ENCODE measurements at regions not wholly inside any gene's neighbourhood (a gene's known extent, or its start where the extent isn't known, plus 50 kb on each side); places are given as distances from the start of the nearest gene placed in this dataset.

DNA sequence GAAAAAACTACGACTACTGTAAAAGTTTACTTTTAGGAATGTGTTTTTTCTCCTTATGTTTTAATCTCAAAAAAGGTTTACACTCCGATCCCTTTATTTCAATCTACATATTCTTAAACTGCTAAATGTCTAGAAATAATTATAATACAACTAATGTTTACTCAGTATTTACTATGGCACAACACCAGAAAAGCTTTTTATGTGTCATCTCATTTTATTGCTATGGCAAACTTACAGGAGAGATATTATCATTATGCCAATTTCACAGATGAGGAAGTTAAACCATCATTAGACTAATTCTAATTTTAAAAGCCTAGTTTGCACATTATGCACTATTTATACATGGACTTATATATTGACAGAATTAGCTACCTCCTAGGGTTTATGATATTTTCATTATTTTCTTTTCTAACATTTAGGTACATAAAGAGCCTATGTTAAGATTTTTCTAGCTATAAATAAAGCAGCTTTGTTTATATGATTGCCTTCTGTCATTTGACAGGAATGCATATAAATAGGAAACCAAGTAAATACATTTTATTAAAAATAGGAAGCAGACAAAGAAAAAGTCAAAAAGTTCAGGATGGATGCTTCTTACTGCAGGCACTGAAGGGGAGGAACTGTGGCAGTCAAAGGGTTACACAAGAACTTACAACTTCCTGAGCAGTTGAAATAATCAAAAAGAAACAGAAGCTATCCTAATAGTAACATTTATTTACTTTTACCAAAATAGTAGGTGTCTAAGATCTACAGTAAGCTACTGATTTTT lies 442.4 kb downstream of the LTN1 start:
- Histone ChIP-seq H2AFZ (ENCODE audit: low read depth, low read length) (no peak overlapping the region), H3K27me3 (ENCODE audit: control insufficient read depth in 1 of 2, insufficient read depth in 1 of 2, low read length in 2 of 2) (no peaks in the 10 kb centered on the region), H2AK5ac (ENCODE audit: low read length, severe bottlenecking) (no peak overlapping the region), H4K91ac (ENCODE audit: low read length) (no peak overlapping the region), H3K9ac (ENCODE audit: low read length) (no peak overlapping the region), H3K23ac (ENCODE audit: low read length in 2 of 2) (no peak overlapping the region), H2BK12ac (ENCODE audit: low read length in 2 of 2) (no peak overlapping the region), H3K9me3 (ENCODE audit: control insufficient read depth, low read length) (no peaks in the 10 kb centered on the region), H2BK5ac (ENCODE audit: low read depth, low read length, poor library complexity, severe bottlenecking) (no peak overlapping the region), H3K79me1 (replicated peaks; ENCODE audit: low read length, poor library complexity, severe bottlenecking) (no peaks in the 10 kb centered on the region), H3K4me1 (ENCODE audit: control insufficient read depth, insufficient read depth, low read depth, low read length) (peaks cover 7% of the 10 kb centered on the region), H2BK120ac (ENCODE audit: low read depth, low read length) (no peak overlapping the region), H2BK15ac (ENCODE audit: low read depth, poor library complexity, severe bottlenecking) (no peak overlapping the region), H3K4ac (ENCODE audit: low read depth in 1 of 2, low read length in 2 of 2) (no peak overlapping the region), H3K36me3 (ENCODE audit: control insufficient read depth in 1 of 2, insufficient read depth in 2 of 2, low read depth in 1 of 2, low read length in 2 of 2) (no peaks in the 10 kb centered on the region), H3K18ac (ENCODE audit: low read depth in 1 of 2, low read length in 2 of 2) (no peak overlapping the region), H3K4me3 (ENCODE audit: insufficient read depth in 1 of 2, low read depth in 1 of 2, low read length in 2 of 2) (no peak overlapping the region), H4K8ac (ENCODE audit: low read length) (no peak overlapping the region), H3K27ac (ENCODE audit: low read length, poor library complexity, severe bottlenecking) (no peak overlapping the region), H3K4me2 (ENCODE audit: low read length, poor library complexity, severe bottlenecking) (no peak overlapping the region), H3K14ac (ENCODE audit: low read length in 2 of 2) (no peak overlapping the region)
- no CpG with 5 or more reads among the region's 2 CpGs for WGBS
- DNase-seq: no peak

DNA sequence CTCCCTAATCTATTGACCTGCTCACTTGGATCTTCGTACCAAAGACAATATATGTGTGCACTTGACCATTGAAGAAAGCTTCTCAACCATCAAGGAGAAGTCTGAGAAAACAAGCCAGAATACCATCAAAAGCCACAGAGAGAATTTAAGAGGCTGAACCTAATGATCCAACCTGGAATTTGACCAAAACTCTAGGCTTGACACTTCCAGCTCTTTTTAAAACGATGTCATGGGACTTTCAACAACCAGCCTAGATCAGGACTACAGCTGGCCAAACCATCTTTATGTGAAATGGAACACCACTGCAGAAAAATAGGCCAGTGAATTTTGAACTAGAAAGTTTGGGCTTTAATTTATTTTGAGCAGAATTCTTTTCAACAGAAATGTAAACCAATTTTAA lies 444.4 kb downstream of the LTN1 start:
- no peak for DNase-seq

DNA sequence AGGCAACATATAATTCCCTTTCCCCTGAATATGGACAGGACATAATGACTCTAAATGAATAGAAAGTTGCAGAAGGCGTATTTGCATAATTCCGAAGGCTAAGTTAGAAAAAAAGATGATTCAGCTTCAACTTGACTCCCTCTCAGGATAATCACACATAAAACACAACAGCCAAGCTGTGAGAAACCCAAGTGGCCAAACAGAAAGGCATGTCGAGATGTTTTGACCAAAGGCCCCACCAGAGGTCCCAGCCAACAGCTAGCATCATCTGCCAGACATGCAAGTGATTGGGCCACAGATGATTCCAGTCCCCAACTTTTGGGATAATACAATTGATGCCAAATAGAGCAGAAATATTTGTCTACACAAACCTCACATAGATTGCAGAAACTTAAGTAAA lies 444.9 kb downstream of the LTN1 start:
- no peak overlapping the region for H3K4me2 ChIP-seq (ENCODE audit: low read length, poor library complexity, severe bottlenecking)
- no peak overlapping the region for H3K27ac ChIP-seq (ENCODE audit: low read length, poor library complexity, severe bottlenecking)
- H3K4me3 ChIP-seq (ENCODE audit: insufficient read depth in 1 of 2, low read depth in 1 of 2, low read length in 2 of 2): no peak overlapping the region

More for the DNA sequence above, 444.4 kb downstream of the LTN1 start:
- H4K91ac ChIP-seq (ENCODE audit: low read length): no peak overlapping the region
- no peak overlapping the region for H2BK5ac ChIP-seq (ENCODE audit: low read depth, low read length, poor library complexity, severe bottlenecking)
- H3K27me3 ChIP-seq (ENCODE audit: control insufficient read depth in 1 of 2, insufficient read depth in 1 of 2, low read length in 2 of 2): no peaks in the 10 kb centered on the region
- H3K9ac ChIP-seq (ENCODE audit: low read length): no peak overlapping the region
- no peak overlapping the region for H4K8ac ChIP-seq (ENCODE audit: low read length)
- no peaks in the 10 kb centered on the region for H3K36me3 ChIP-seq (ENCODE audit: control insufficient read depth in 1 of 2, insufficient read depth in 2 of 2, low read depth in 1 of 2, low read length in 2 of 2)
- no peak overlapping the region for H3K4ac ChIP-seq (ENCODE audit: low read depth in 1 of 2, low read length in 2 of 2)
- no peak overlapping the region for H3K23ac ChIP-seq (ENCODE audit: low read length in 2 of 2)
- WGBS: 89% methylated on average over 2 of the region's 2 CpGs
- no peak overlapping the region for H2BK120ac ChIP-seq (ENCODE audit: low read depth, low read length)
- H2BK15ac ChIP-seq (ENCODE audit: low read depth, poor library complexity, severe bottlenecking): no peak overlapping the region
- H3K4me1 ChIP-seq (ENCODE audit: control insufficient read depth, insufficient read depth, low read depth, low read length): no peaks in the 10 kb centered on the region
- H3K14ac ChIP-seq (ENCODE audit: low read length in 2 of 2): no peak overlapping the region
- no peak overlapping the region for H2BK12ac ChIP-seq (ENCODE audit: low read length in 2 of 2)
- H3K9me3 ChIP-seq (ENCODE audit: control insufficient read depth, low read length): no peaks in the 10 kb centered on the region
- H3K4me3 ChIP-seq (ENCODE audit: insufficient read depth in 1 of 2, low read depth in 1 of 2, low read length in 2 of 2): no peak overlapping the region
- H2AK5ac ChIP-seq (ENCODE audit: low read length, severe bottlenecking): no peak overlapping the region
- H2AFZ ChIP-seq (ENCODE audit: low read depth, low read length): no peak overlapping the region
- no peak overlapping the region for H3K27ac ChIP-seq (ENCODE audit: low read length, poor library complexity, severe bottlenecking)
- no peak overlapping the region for H3K4me2 ChIP-seq (ENCODE audit: low read length, poor library complexity, severe bottlenecking)
- H3K79me1 ChIP-seq (replicated peaks; ENCODE audit: low read length, poor library complexity, severe bottlenecking): no peaks in the 10 kb centered on the region
- H3K18ac ChIP-seq (ENCODE audit: low read depth in 1 of 2, low read length in 2 of 2): no peak overlapping the region

DNA sequence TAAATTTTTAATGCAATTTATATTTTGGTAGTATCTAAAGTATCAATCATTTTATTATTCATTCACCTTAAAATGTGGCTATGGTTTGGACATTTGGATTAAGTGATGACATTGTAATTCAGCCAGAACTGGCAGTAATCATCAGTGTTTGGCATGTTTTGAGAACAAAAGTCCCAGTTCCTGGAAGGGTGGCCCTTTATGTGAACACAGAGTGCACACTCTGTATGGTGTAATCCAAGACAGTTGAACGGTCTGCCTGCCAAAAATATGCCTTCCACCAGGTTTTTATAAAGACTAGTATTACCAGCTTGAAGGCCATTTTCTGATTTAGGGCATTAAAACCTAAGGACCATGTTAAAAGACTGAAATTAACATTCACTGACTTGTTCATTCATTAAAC lies 448.7 kb downstream of the LTN1 start:
- H3K4ac ChIP-seq (ENCODE audit: low read depth in 1 of 2, low read length in 2 of 2): no peak overlapping the region
- no peak overlapping the region for H4K8ac ChIP-seq (ENCODE audit: low read length)
- H3K79me1 ChIP-seq (replicated peaks; ENCODE audit: low read length, poor library complexity, severe bottlenecking): no peaks in the 10 kb centered on the region
- H3K4me2 ChIP-seq (ENCODE audit: low read length, poor library complexity, severe bottlenecking): no peak overlapping the region
- no peak overlapping the region for H3K9ac ChIP-seq (ENCODE audit: low read length)
- no peaks in the 10 kb centered on the region for H3K4me1 ChIP-seq (ENCODE audit: control insufficient read depth, insufficient read depth, low read depth, low read length)
- H2BK5ac ChIP-seq (ENCODE audit: low read depth, low read length, poor library complexity, severe bottlenecking): no peak overlapping the region
- H2BK15ac ChIP-seq (ENCODE audit: low read depth, poor library complexity, severe bottlenecking): no peak overlapping the region
- H4K91ac ChIP-seq (ENCODE audit: low read length): no peak overlapping the region
- no peaks in the 10 kb centered on the region for H3K27me3 ChIP-seq (ENCODE audit: control insufficient read depth in 1 of 2, insufficient read depth in 1 of 2, low read length in 2 of 2)
- H3K9me3 ChIP-seq (ENCODE audit: control insufficient read depth, low read length): no peaks in the 10 kb centered on the region
- no peak overlapping the region for H2BK120ac ChIP-seq (ENCODE audit: low read depth, low read length)
- no peak overlapping the region for H3K27ac ChIP-seq (ENCODE audit: low read length, poor library complexity, severe bottlenecking)
- no peak overlapping the region for H2AK5ac ChIP-seq (ENCODE audit: low read length, severe bottlenecking)
- H3K14ac ChIP-seq (ENCODE audit: low read length in 2 of 2): no peak overlapping the region
- no peak for DNase-seq
- H2AFZ ChIP-seq (ENCODE audit: low read depth, low read length): no peak overlapping the region
- no peak overlapping the region for H2BK12ac ChIP-seq (ENCODE audit: low read length in 2 of 2)
- no peak overlapping the region for H3K4me3 ChIP-seq (ENCODE audit: insufficient read depth in 1 of 2, low read depth in 1 of 2, low read length in 2 of 2)
- H3K36me3 ChIP-seq (ENCODE audit: control insufficient read depth in 1 of 2, insufficient read depth in 2 of 2, low read depth in 1 of 2, low read length in 2 of 2): no peaks in the 10 kb centered on the region
- H3K23ac ChIP-seq (ENCODE audit: low read length in 2 of 2): no peak overlapping the region
- H3K18ac ChIP-seq (ENCODE audit: low read depth in 1 of 2, low read length in 2 of 2): no peak overlapping the region
- 25% methylated on average over 1 of the region's 1 CpG for WGBS

More for the DNA sequence above, 444.9 kb downstream of the LTN1 start:
- Histone ChIP-seq H3K23ac (ENCODE audit: low read length in 2 of 2) (no peak overlapping the region), H3K14ac (ENCODE audit: low read length in 2 of 2) (no peak overlapping the region), H2BK5ac (ENCODE audit: low read depth, low read length, poor library complexity, severe bottlenecking) (no peak overlapping the region), H3K9me3 (ENCODE audit: control insufficient read depth, low read length) (no peaks in the 10 kb centered on the region), H2BK12ac (ENCODE audit: low read length in 2 of 2) (no peak overlapping the region), H2AFZ (ENCODE audit: low read depth, low read length) (no peak overlapping the region), H3K9ac (ENCODE audit: low read length) (no peak overlapping the region), H4K8ac (ENCODE audit: low read length) (no peak overlapping the region), H3K4me1 (ENCODE audit: control insufficient read depth, insufficient read depth, low read depth, low read length) (no peaks in the 10 kb centered on the region), H2BK15ac (ENCODE audit: low read depth, poor library complexity, severe bottlenecking) (no peak overlapping the region), H3K27me3 (ENCODE audit: control insufficient read depth in 1 of 2, insufficient read depth in 1 of 2, low read length in 2 of 2) (no peaks in the 10 kb centered on the region), H3K36me3 (ENCODE audit: control insufficient read depth in 1 of 2, insufficient read depth in 2 of 2, low read depth in 1 of 2, low read length in 2 of 2) (no peaks in the 10 kb centered on the region), H3K4ac (ENCODE audit: low read depth in 1 of 2, low read length in 2 of 2) (no peak overlapping the region), H4K91ac (ENCODE audit: low read length) (no peak overlapping the region), H3K79me1 (replicated peaks; ENCODE audit: low read length, poor library complexity, severe bottlenecking) (no peaks in the 10 kb centered on the region), H2AK5ac (ENCODE audit: low read length, severe bottlenecking) (no peak overlapping the region), H2BK120ac (ENCODE audit: low read depth, low read length) (no peak overlapping the region), H3K18ac (ENCODE audit: low read depth in 1 of 2, low read length in 2 of 2) (no peak overlapping the region)
- DNase-seq: no peak
- 43% methylated on average over 3 of the region's 3 CpGs for WGBS
